Panc1 (cell line): ENCODE measurements at regions not wholly inside any gene's neighbourhood (a gene's known extent, or its start where the extent isn't known, plus 50 kb on each side); places are given as distances from the start of the nearest gene placed in this dataset.

Experiments used
- TF ChIP-seq, protein P1 (sequence below): fragments of 450-650 bp; IDR thresholded peaks from 2 replicates; pipeline ENCODE4 v1.5.1; 2017; ENCODE audit warnings: mild to moderate bottlenecking
- TF ChIP-seq, protein P2 (sequence below), 2 experiments: IDR thresholded peaks; 2 replicates each; pipeline ENCODE4 v1.6.1; 2011 to 2012; ENCODE audit warnings: low read depth in 2 of 2, control low read depth in 1 of 2, low read length in 1 of 2, mild to moderate bottlenecking in 1 of 2, moderate library complexity in 1 of 2; ENCODE audit not compliant: insufficient read depth in 1 of 2

DNA sequence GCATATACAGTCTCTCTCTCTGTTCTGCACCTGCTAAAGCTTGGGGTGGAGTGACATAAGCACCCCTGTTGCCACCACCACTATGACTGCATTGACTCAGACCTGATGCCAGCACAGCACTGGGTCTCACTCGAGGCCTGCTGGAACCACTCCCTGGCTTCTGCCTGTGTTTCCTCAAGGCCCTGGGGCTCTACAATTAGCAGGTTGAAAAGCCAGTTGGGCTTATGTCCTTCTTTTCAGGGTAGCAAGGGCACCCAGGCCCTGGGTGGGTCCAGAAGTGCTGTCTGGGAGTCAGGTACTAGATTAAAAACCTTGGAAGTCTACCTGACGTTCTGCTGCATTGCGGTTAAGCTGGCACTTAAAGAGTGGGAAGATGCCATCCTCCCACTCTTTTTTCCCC, 50.5 kb upstream of the MAGEC3 start:
- TF ChIP-seq, protein P1, sequence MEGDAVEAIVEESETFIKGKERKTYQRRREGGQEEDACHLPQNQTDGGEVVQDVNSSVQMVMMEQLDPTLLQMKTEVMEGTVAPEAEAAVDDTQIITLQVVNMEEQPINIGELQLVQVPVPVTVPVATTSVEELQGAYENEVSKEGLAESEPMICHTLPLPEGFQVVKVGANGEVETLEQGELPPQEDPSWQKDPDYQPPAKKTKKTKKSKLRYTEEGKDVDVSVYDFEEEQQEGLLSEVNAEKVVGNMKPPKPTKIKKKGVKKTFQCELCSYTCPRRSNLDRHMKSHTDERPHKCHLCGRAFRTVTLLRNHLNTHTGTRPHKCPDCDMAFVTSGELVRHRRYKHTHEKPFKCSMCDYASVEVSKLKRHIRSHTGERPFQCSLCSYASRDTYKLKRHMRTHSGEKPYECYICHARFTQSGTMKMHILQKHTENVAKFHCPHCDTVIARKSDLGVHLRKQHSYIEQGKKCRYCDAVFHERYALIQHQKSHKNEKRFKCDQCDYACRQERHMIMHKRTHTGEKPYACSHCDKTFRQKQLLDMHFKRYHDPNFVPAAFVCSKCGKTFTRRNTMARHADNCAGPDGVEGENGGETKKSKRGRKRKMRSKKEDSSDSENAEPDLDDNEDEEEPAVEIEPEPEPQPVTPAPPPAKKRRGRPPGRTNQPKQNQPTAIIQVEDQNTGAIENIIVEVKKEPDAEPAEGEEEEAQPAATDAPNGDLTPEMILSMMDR, result no peak
- TF ChIP-seq, protein P2, sequence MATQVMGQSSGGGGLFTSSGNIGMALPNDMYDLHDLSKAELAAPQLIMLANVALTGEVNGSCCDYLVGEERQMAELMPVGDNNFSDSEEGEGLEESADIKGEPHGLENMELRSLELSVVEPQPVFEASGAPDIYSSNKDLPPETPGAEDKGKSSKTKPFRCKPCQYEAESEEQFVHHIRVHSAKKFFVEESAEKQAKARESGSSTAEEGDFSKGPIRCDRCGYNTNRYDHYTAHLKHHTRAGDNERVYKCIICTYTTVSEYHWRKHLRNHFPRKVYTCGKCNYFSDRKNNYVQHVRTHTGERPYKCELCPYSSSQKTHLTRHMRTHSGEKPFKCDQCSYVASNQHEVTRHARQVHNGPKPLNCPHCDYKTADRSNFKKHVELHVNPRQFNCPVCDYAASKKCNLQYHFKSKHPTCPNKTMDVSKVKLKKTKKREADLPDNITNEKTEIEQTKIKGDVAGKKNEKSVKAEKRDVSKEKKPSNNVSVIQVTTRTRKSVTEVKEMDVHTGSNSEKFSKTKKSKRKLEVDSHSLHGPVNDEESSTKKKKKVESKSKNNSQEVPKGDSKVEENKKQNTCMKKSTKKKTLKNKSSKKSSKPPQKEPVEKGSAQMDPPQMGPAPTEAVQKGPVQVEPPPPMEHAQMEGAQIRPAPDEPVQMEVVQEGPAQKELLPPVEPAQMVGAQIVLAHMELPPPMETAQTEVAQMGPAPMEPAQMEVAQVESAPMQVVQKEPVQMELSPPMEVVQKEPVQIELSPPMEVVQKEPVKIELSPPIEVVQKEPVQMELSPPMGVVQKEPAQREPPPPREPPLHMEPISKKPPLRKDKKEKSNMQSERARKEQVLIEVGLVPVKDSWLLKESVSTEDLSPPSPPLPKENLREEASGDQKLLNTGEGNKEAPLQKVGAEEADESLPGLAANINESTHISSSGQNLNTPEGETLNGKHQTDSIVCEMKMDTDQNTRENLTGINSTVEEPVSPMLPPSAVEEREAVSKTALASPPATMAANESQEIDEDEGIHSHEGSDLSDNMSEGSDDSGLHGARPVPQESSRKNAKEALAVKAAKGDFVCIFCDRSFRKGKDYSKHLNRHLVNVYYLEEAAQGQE (IDR thresholded peaks at IDR 0.05; ENCODE audit: insufficient read depth in 1 of 2, low read depth in 2 of 2, low read length in 1 of 2), result no peak
